ENCODE measurements at regions not wholly inside any gene's neighbourhood (a gene's known extent, or its start where the extent isn't known, plus 50 kb on each side); places are given as distances from the start of the nearest gene placed in this dataset.
"Not testable (repeated sequence)": the region's sequence is repeated elsewhere in the genome, so short reads cannot be mapped to it uniquely, and the experiment has no call there.

DNA sequence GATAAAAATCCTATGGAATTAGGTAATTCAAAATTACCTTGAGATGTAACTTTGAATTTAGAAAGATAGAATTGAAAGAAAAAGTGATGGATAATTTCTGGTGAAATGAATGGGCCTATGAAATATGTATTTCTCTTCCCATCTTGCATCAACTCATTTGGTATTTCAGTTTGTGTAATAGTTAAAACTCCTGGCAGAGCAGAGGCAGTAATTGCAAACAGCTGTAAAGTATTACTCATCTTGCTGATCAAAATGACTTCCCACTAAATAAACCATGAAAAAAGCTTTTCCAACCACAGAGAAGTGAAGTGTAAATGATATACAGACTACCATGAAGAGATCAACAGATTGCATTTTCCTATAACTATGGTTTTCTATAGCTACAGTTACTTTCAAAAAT lies 471.0 kb downstream of the TUBA3C start:
- TF ChIP-seq ZNF274 (IDR thresholded peaks at IDR 0.05; ENCODE audit: low read depth, low read length); SUZ12 (IDR thresholded peaks at IDR 0.05; ENCODE audit: extremely low read depth, insufficient read depth, insufficient read length); YY1 (IDR thresholded peaks at IDR 0.05; ENCODE audit: insufficient read depth, insufficient read length): not testable (repeated sequence)
